Tibial artery (tissue), 4 donors: ENCODE measurements at regions not wholly inside any gene's neighbourhood (a gene's known extent, or its start where the extent isn't known, plus 50 kb on each side); places are given as distances from the start of the nearest gene placed in this dataset.

Experiments
- DNase-seq, 2 donors: peaks; one replicate each; pipeline ENCODE4 v3.0.0-alpha.2; 2019
- H3K27ac ChIP-seq, 2 donors: fragments of 200-600 bp; sonication (generic) in 1 of 2; 1 replicate in 1 of 2; 2 replicates in 1 of 2; pipeline ENCODE4 v1.5.1; 2018 to 2019; ENCODE audit warnings: mild to moderate bottlenecking in 1 of 2
- H3K27me3 ChIP-seq, 2 donors: fragments of 200-600 bp; sonication (generic) in 1 of 2; one replicate each; pipeline versions ENCODE4 v1.5.1 to v1.6.0; 2016 to 2019
- H3K36me3 ChIP-seq, 3 donors: fragments of 200-600 bp; sonication (generic) in 2 of 3; one replicate each; pipeline ENCODE4 v1.5.1; 2016 to 2019; ENCODE audit warnings: mild to moderate bottlenecking in 2 of 3
- H3K4me1 ChIP-seq, 4 donors: fragments of 200-600 bp; sonication (generic) in 2 of 4; 1 replicate in 3 of 4; 2 replicates in 1 of 4; pipeline ENCODE4 v1.5.1; 2016 to 2019
- H3K4me3 ChIP-seq, 2 donors: fragments of 200-600 bp; sonication (generic) in 1 of 2; 1 replicate in 1 of 2; 2 replicates in 1 of 2; pipeline ENCODE4 v1.5.1; 2018 to 2019; ENCODE audit warnings: mild to moderate bottlenecking in 2 of 2
- H3K9me3 ChIP-seq, 3 donors: fragments of 200-600 bp; sonication (generic) in 1 of 3; one replicate each; pipeline ENCODE4 v1.5.1; 2016 to 2019
- intact Hi-C: fragments of 100-400 bp; cut with DNase I; formaldehyde crosslinking; loops from one replicate; pipeline ENCODE4 v1.15.0; 2023; ENCODE audit warnings: low total_unique reads
- TF ChIP-seq, protein P1 (sequence below), 2 experiments: fragments of 200-600 bp in 1 of 2; fragments of 450-650 bp in 1 of 2; IDR thresholded peaks; one replicate each; pipeline ENCODE4 v1.5.1; 2017 to 2019; ENCODE audit warnings: antibody characterized with exemption in 2 of 2, mild to moderate bottlenecking in 1 of 2, moderate library complexity in 1 of 2

- Histone ChIP-seq H3K4me1 (no peaks in the 10 kb centered on the region), H3K4me3 (no peak overlapping the region), H3K36me3 (no peaks in the 10 kb centered on the region), H3K27ac (no peak overlapping the region), H3K27me3 (no peaks in the 10 kb centered on the region), H3K9me3 (peaks cover 0 to 10% (median 0%) of the 10 kb centered on the region in 3 donors)
- no peak for DNase-seq
- TF ChIP-seq, protein P1, sequence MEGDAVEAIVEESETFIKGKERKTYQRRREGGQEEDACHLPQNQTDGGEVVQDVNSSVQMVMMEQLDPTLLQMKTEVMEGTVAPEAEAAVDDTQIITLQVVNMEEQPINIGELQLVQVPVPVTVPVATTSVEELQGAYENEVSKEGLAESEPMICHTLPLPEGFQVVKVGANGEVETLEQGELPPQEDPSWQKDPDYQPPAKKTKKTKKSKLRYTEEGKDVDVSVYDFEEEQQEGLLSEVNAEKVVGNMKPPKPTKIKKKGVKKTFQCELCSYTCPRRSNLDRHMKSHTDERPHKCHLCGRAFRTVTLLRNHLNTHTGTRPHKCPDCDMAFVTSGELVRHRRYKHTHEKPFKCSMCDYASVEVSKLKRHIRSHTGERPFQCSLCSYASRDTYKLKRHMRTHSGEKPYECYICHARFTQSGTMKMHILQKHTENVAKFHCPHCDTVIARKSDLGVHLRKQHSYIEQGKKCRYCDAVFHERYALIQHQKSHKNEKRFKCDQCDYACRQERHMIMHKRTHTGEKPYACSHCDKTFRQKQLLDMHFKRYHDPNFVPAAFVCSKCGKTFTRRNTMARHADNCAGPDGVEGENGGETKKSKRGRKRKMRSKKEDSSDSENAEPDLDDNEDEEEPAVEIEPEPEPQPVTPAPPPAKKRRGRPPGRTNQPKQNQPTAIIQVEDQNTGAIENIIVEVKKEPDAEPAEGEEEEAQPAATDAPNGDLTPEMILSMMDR (IDR thresholded peaks at IDR 0.05) = no peak
- intact Hi-C loops = no loop called here
These were observed 128.6 kb upstream of the THY1 start for GRCh38 chr11:119551420-119552105.

GRCh38 chr11:119550053-119550752 lies 127.2 kb upstream of the THY1 start:
- no peak for DNase-seq
- no peak overlapping the region for H3K4me3 ChIP-seq
- TF ChIP-seq, protein P1 (IDR thresholded peaks at IDR 0.05) = no peak
- no peak overlapping the region for H3K27ac ChIP-seq
- H3K36me3 ChIP-seq = no peaks in the 10 kb centered on the region
- H3K9me3 ChIP-seq = peaks cover 0 to 10% (median 0%) of the 10 kb centered on the region in 3 donors
- intact Hi-C loops = no loop called here
- H3K4me1 ChIP-seq = no peaks in the 10 kb centered on the region
- H3K27me3 ChIP-seq = peaks cover 0 to 3% of the 10 kb centered on the region in 2 donors

DNA sequence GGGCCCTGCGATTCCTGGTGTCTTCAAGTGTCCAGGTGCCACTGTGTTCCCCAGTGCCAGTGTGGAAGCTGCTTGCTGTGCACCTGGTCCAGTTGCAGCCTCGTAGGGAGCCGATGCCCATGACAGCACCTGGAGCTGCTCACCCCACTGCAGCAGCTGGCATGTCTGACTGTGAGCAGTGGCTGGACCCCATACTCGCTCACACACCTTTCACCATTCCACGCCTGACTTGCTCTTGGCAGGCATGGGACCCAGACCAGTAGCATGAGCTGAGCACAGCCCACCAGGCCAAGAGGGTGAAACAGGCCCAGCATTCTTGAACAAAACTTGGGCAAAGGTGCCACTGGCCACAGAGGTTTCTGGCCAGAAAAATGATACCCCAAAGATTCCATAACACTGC lies 124.5 kb upstream of the THY1 start:
- no peak for DNase-seq
- H3K36me3 ChIP-seq = no peaks in the 10 kb centered on the region
- H3K9me3 ChIP-seq = peaks cover 0 to 10% (median 0%) of the 10 kb centered on the region in 3 donors
- H3K4me3 ChIP-seq = no peak overlapping the region
- H3K27me3 ChIP-seq = peaks cover 0 to 3% of the 10 kb centered on the region in 2 donors
- intact Hi-C loops = no loop called here
- no peaks in the 10 kb centered on the region for H3K4me1 ChIP-seq
- H3K27ac ChIP-seq = no peak overlapping the region
- TF ChIP-seq, protein P1 (IDR thresholded peaks at IDR 0.05) = no peak

DNA sequence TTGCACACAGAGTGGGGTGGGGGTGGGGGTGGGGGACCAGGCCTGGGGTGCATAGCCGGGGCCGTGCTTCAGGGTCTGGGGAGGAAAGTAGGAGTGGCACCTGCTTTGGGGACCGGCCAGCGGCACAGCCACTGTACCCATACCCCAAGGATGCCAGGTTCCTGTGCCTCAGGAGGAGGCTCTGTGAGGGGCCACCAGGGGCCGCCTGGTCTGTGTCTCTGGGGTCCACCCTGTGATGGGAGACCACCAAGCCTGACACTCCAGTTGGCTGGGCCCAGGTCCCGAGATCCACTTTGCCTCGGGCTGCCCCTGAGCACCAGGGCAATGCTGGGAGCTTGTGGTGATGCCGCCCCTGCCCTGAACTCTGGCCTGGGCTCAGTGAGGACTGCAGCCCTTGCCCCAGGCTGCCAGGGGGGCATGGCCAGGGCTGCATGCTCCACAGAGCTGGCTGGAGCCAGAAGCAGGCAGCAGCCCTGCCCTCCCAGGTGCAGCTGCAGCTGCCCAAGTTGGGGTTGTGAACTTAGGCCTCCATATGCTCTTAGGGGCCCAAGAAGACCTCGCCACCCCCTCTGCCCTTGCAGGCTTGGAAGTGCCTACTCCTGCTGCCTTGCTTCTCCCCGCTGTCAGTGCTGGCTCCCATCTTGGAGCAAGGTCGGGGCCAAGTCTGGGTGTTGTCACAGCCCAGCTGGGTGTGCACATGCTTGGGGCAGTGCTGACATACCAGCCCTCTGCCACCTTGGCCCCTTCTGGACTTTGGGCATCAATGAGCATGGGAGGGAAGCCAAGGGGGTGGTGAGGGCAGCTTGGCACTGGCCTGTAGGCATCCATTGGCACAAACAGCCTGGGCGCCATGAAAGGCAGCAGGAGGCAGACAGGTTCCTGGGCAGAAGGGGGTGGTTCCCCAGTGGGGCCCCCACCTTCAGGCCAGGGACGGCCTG lies 123.3 kb upstream of the THY1 start:
- Histone ChIP-seq H3K27me3 (peaks cover 0 to 3% of the 10 kb centered on the region in 2 donors), H3K9me3 (peaks cover 0 to 10% (median 0%) of the 10 kb centered on the region in 3 donors), H3K27ac (no peak overlapping the region), H3K4me1 (no peaks in the 10 kb centered on the region), H3K4me3 (no peak overlapping the region), H3K36me3 (no peaks in the 10 kb centered on the region)
- intact Hi-C loops = no loop called here
- peak in 1 of 2 donors; percentile 57 for DNase-seq
- TF ChIP-seq, protein P1 (IDR thresholded peaks at IDR 0.05) = no peak

- Histone ChIP-seq H3K27ac (no peak overlapping the region), H3K4me1 (no peaks in the 10 kb centered on the region), H3K9me3 (no peaks in the 10 kb centered on the region), H3K27me3 (peaks cover 0 to 25% of the 10 kb centered on the region in 2 donors), H3K4me3 (no peak overlapping the region), H3K36me3 (no peaks in the 10 kb centered on the region)
- intact Hi-C loops = no loop called here
- TF ChIP-seq, protein P1 (IDR thresholded peaks at IDR 0.05) = no peak
- DNase-seq = peak; percentile 3 to 45
These were observed 117.6 kb upstream of the THY1 start for GRCh38 chr11:119540370-119541125.
